Neural progenitor cell (in vitro differentiated cells): ENCODE measurements at regions not wholly inside any gene's neighbourhood (a gene's known extent, or its start where the extent isn't known, plus 50 kb on each side); places are given as distances from the start of the nearest gene placed in this dataset.

ENCODE experiments used
- EZH2 ChIP-seq: fragments of 200-600 bp; sonication (generic); IDR thresholded peaks from 2 replicates; pipeline ENCODE4 v1.6.1; 2017; ENCODE audit warnings: antibody characterized with exemption, mild to moderate bottlenecking, moderate library complexity
- TF ChIP-seq, protein P1 (sequence below): fragments of 200-600 bp; sonication (generic); IDR thresholded peaks from 2 replicates; pipeline ENCODE4 v1.5.1; 2017; ENCODE audit warnings: antibody characterized with exemption, mild to moderate bottlenecking

DNA sequence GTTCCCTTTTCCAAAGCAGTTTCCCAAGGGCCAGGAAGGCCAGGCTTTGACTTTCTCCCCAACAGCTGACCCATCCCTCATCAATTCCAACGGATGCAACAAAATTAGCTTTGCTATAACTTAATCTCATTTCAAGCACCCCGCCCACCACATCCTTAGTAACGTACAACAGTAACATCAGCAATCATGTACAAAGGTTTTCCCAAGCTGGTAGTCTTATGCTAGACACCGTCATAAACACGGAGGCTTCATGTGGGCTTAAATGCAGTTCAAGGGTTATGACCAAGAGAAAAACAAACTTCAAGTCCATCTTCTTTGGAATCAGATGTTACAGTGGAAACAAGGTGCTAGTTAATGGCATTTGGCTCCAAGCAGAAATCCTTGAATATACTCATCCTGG lies 66.6 kb downstream of the EOMES start:
- TF ChIP-seq, protein P1, sequence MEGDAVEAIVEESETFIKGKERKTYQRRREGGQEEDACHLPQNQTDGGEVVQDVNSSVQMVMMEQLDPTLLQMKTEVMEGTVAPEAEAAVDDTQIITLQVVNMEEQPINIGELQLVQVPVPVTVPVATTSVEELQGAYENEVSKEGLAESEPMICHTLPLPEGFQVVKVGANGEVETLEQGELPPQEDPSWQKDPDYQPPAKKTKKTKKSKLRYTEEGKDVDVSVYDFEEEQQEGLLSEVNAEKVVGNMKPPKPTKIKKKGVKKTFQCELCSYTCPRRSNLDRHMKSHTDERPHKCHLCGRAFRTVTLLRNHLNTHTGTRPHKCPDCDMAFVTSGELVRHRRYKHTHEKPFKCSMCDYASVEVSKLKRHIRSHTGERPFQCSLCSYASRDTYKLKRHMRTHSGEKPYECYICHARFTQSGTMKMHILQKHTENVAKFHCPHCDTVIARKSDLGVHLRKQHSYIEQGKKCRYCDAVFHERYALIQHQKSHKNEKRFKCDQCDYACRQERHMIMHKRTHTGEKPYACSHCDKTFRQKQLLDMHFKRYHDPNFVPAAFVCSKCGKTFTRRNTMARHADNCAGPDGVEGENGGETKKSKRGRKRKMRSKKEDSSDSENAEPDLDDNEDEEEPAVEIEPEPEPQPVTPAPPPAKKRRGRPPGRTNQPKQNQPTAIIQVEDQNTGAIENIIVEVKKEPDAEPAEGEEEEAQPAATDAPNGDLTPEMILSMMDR, result no peak
- TF ChIP-seq EZH2, result no peak
